TTC549 (cell line): ENCODE measurements at regions not wholly inside any gene's neighbourhood (a gene's known extent, or its start where the extent isn't known, plus 50 kb on each side); places are given as distances from the start of the nearest gene placed in this dataset.

Source experiments
- FAIRE-seq: peaks from 2 replicates; lab custom pipeline; 2012; peaks lifted over from hg19 to GRCh38; lab: Jason Lieb, UNC

- FAIRE-seq: no peak
These were observed 267.1 kb downstream of the ADGB start for GRCh38 chr6:146865756-146866379.

GRCh38 chr6:146866731-146867414, 268.1 kb downstream of the ADGB start:
- no peak for FAIRE-seq

GRCh38 chr6:146868671-146869209, 270.0 kb downstream of the ADGB start:
- FAIRE-seq: no peak

GRCh38 chr6:146870760-146871159, 272.0 kb downstream of the ADGB start:
- FAIRE-seq: no peak

GRCh38 chr6:146871611-146872425, 273.0 kb downstream of the ADGB start:
- no peak for FAIRE-seq

- FAIRE-seq: no peak
These were observed 273.6 kb downstream of the ADGB start for GRCh38 chr6:146872426-146872785.

GRCh38 chr6:146874278-146875018, 275.7 kb downstream of the ADGB start:
- FAIRE-seq: no peak

GRCh38 chr6:146875927-146876270, 277.1 kb downstream of the ADGB start:
- FAIRE-seq: no peak

- no peak for FAIRE-seq
These were observed 277.7 kb downstream of the ADGB start for GRCh38 chr6:146876271-146877151.

GRCh38 chr6:146878168-146878951, 279.6 kb downstream of the ADGB start:
- FAIRE-seq: no peak

- no peak for FAIRE-seq
These were observed 280.2 kb downstream of the ADGB start for GRCh38 chr6:146878952-146879340.

- FAIRE-seq: no peak
These were observed 280.8 kb downstream of the ADGB start for GRCh38 chr6:146879406-146880117.

GRCh38 chr6:146881228-146882181, 282.7 kb downstream of the ADGB start:
- no peak for FAIRE-seq

- FAIRE-seq: no peak
These were observed 285.1 kb downstream of the ADGB start for GRCh38 chr6:146883640-146884531.

GRCh38 chr6:146884728-146885127, 286.0 kb downstream of the ADGB start:
- FAIRE-seq: no peak

GRCh38 chr6:146885708-146886457, 287.1 kb downstream of the ADGB start:
- FAIRE-seq: no peak
